H9 (cell line): ENCODE measurements at regions not wholly inside any gene's neighbourhood (a gene's known extent, or its start where the extent isn't known, plus 50 kb on each side); places are given as distances from the start of the nearest gene placed in this dataset.

ENCODE experiments used
- DNase-seq: peaks from one replicate; pipeline ENCODE4 v3.0.0-alpha.2; 2017
- H2AFZ ChIP-seq: one replicate; pipeline ENCODE4 v1.6.1; 2013; ENCODE audit warnings: mild to moderate bottlenecking, low read length, control low read depth, moderate library complexity
- H2AK5ac ChIP-seq: 2 replicates; pipeline ENCODE4 v1.6.1; 2013; ENCODE audit warnings: low read length, control low read depth, mixed read lengths; ENCODE audit not compliant: insufficient read length
- H2BK120ac ChIP-seq: one replicate; pipeline ENCODE4 v1.6.1; 2013; ENCODE audit warnings: low read depth, mild to moderate bottlenecking, low read length, control low read depth, inconsistent platforms; ENCODE audit not compliant: poor library complexity, severe bottlenecking
- H2BK12ac ChIP-seq: 2 replicates; pipeline ENCODE4 v1.6.1; 2013; ENCODE audit warnings: low read length, control low read depth, mixed read lengths, low read depth; ENCODE audit not compliant: insufficient read length
- H2BK15ac ChIP-seq: 2 replicates; pipeline ENCODE4 v1.6.1; 2013; ENCODE audit warnings: low read depth, low read length, control low read depth
- H2BK20ac ChIP-seq: one replicate; pipeline ENCODE4 v1.6.1; 2013; ENCODE audit warnings: low read depth, mild to moderate bottlenecking, low read length, control low read depth, inconsistent platforms; ENCODE audit not compliant: poor library complexity, severe bottlenecking
- H2BK5ac ChIP-seq: 2 replicates; pipeline ENCODE4 v1.6.1; 2013; ENCODE audit warnings: low read length, control low read depth, mixed read lengths; ENCODE audit not compliant: insufficient read length
- H3K14ac ChIP-seq: 2 replicates; pipeline ENCODE4 v1.6.1; 2013; ENCODE audit warnings: low read length, control low read depth; ENCODE audit not compliant: insufficient read depth
- H3K18ac ChIP-seq: 2 replicates; pipeline ENCODE4 v1.6.1; 2013; ENCODE audit warnings: low read depth, mild to moderate bottlenecking, mixed read lengths, low read length, control low read depth; ENCODE audit not compliant: insufficient read length
- H3K23ac ChIP-seq: 2 replicates; pipeline ENCODE4 v1.6.1; 2013; ENCODE audit warnings: low read length, control low read depth, mixed read lengths, low read depth; ENCODE audit not compliant: insufficient read length
- H3K23me2 ChIP-seq: 2 replicates; pipeline ENCODE4 v1.6.1; 2013; ENCODE audit warnings: low read depth, mild to moderate bottlenecking, mixed read lengths, low read length, control low read depth; ENCODE audit not compliant: insufficient read length, poor library complexity, severe bottlenecking
- H3K27ac ChIP-seq: 2 replicates; pipeline ENCODE4 v1.5.1; 2013; ENCODE audit warnings: low read length, control low read depth, mixed read lengths, low read depth; ENCODE audit not compliant: insufficient read length
- H3K27me3 ChIP-seq: 2 replicates; pipeline ENCODE4 v1.6.1; 2013; ENCODE audit warnings: low read length, control low read depth, inconsistent platforms; ENCODE audit not compliant: insufficient read depth
- H3K4ac ChIP-seq: 2 replicates; pipeline ENCODE4 v1.6.1; 2013; ENCODE audit warnings: low read depth, mild to moderate bottlenecking, control low read depth, inconsistent platforms, low read length, moderate library complexity
- H3K4me1 ChIP-seq: 2 replicates; pipeline ENCODE4 v1.6.1; 2013; ENCODE audit warnings: low read length, control low read depth, inconsistent platforms; ENCODE audit not compliant: insufficient read depth
- H3K4me2 ChIP-seq: 2 replicates; pipeline ENCODE4 v1.6.1; 2013; ENCODE audit warnings: low read length, control low read depth, mixed read lengths; ENCODE audit not compliant: insufficient read length, insufficient read depth
- H3K56ac ChIP-seq: 2 replicates; pipeline ENCODE4 v1.6.1; 2013; ENCODE audit warnings: low read depth, mild to moderate bottlenecking, mixed read lengths, low read length, control low read depth; ENCODE audit not compliant: insufficient read length
- H3K79me1 ChIP-seq: 2 replicates; pipeline ENCODE4 v1.6.1; 2013; ENCODE audit warnings: low read depth, mild to moderate bottlenecking, moderate library complexity, low read length, control low read depth, inconsistent platforms; ENCODE audit not compliant: insufficient read depth, poor library complexity, severe bottlenecking
- H3K79me2 ChIP-seq: 2 replicates; pipeline ENCODE4 v1.6.1; 2013; ENCODE audit warnings: low read length, control low read depth, inconsistent platforms; ENCODE audit not compliant: insufficient read depth
- H3K9ac ChIP-seq: 2 replicates; pipeline ENCODE4 v1.6.1; 2013; ENCODE audit warnings: low read length, control low read depth, mixed read lengths; ENCODE audit not compliant: insufficient read length; ENCODE audit errors: extremely low read depth
- H3K9me3 ChIP-seq: one replicate; pipeline ENCODE4 v1.6.1; 2013; ENCODE audit warnings: low read depth, low read length, inconsistent platforms; ENCODE audit not compliant: control insufficient read depth
- H3T11ph ChIP-seq: one replicate; pipeline ENCODE4 v1.6.1; 2013; ENCODE audit warnings: mild to moderate bottlenecking, low read length, control low read depth, inconsistent platforms
- H4K20me1 ChIP-seq: one replicate; pipeline ENCODE4 v1.6.1; 2013; ENCODE audit not compliant: control insufficient read depth, insufficient read length, insufficient read depth
- H4K5ac ChIP-seq: 2 replicates; pipeline ENCODE4 v1.6.1; 2013; ENCODE audit warnings: low read depth, mild to moderate bottlenecking, mixed read lengths, low read length, control low read depth; ENCODE audit not compliant: insufficient read length
- H4K8ac ChIP-seq: replicated peaks from 2 replicates; pipeline ENCODE4 v1.6.1; 2013; ENCODE audit warnings: low read length, control low read depth, mixed read lengths, low read depth; ENCODE audit not compliant: insufficient read length
- H4K91ac ChIP-seq: 2 replicates; pipeline ENCODE4 v1.6.1; 2013; ENCODE audit warnings: low read depth, mild to moderate bottlenecking, moderate library complexity, mixed read lengths, low read length, control low read depth; ENCODE audit not compliant: insufficient read length
- H3K27ac Mint-ChIP-seq, 3 experiments: 2 replicates in 2 of 3; 3 replicates in 1 of 3; pipeline ENCODE4 v1.8.0; 2020 to 2021; ENCODE audit warnings: mixed read lengths in 3 of 3, mild to moderate bottlenecking in 1 of 3, moderate library complexity in 1 of 3
- H3K27me3 Mint-ChIP-seq: 2 replicates; pipeline ENCODE4 v1.8.0; 2021; ENCODE audit warnings: low read depth, mild to moderate bottlenecking, moderate library complexity, mixed read lengths
- H3K36me3 Mint-ChIP-seq, 3 experiments: 2 replicates in 2 of 3; 3 replicates in 1 of 3; pipeline ENCODE4 v1.8.0; 2020 to 2021; ENCODE audit warnings: low read depth in 3 of 3, mixed read lengths in 3 of 3; ENCODE audit not compliant: insufficient read depth in 1 of 3
- H3K4me1 Mint-ChIP-seq, 2 experiments: 2 replicates each; pipeline ENCODE4 v1.8.0; 2020; ENCODE audit warnings: mixed read lengths in 2 of 2
- H3K4me3 Mint-ChIP-seq, 2 experiments: 2 replicates in 1 of 2; 3 replicates in 1 of 2; pipeline ENCODE4 v1.8.0; 2020 to 2021; ENCODE audit warnings: mild to moderate bottlenecking in 2 of 2, mixed read lengths in 2 of 2, moderate library complexity in 1 of 2
- H3K9me3 Mint-ChIP-seq, 2 experiments: 2 replicates in 1 of 2; 3 replicates in 1 of 2; pipeline ENCODE4 v1.8.0; 2020; ENCODE audit warnings: mild to moderate bottlenecking in 2 of 2, mixed read lengths in 2 of 2, moderate library complexity in 1 of 2
- WGBS: extraction: QIAGEN DNeasy Blood & Tissue Kit; methylation state at CpG from one replicate; pipeline ENCODE4 v1.1.7; 2013; ENCODE audit warnings: missing lambda C conversion rate, low lambda C conversion rate, mixed read lengths; ENCODE audit not compliant: insufficient read length; ENCODE audit errors: extremely low coverage; 5-methylcytosine and 5-hydroxymethylcytosine counted together
- TF ChIP-seq, protein P1 (sequence below): fragments of 200-600 bp; sonication (generic); conservative IDR thresholded peaks from 3 replicates; pipeline ENCODE4 v1.8.0; 2021; ENCODE audit warnings: antibody characterized with exemption, mild to moderate bottlenecking

DNA sequence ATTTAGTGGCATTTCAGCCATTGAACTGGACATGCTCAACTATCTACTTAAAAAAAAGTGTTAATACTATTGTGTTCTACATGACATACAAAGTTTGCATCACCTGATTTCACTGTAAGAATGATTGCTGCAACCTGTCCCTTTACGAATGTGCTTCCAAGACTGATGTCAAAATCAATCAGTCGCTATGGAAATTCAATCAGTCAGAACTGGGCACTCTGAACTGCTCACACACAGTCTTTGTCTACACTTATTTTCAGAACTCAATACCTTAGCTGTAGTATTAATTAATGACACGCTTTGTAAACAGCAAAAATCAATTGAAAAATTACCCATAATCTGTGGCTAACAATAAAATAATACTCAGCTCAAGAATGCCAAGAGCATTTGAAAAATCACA lies 70.3 kb upstream of the KLHL29 start:
- H4K8ac ChIP-seq, result no peak overlapping the region
- no peaks in the 10 kb centered on the region for H3K79me2 ChIP-seq

More for the DNA sequence above, 70.3 kb upstream of the KLHL29 start:
- Mint-ChIP-seq H3K4me3 (no peak overlapping the region), H3K4me1 (peaks cover 0 to 7% of the 10 kb centered on the region in 2 experiments; a peak in 1 of 4 replicates), H3K36me3 (no peaks in the 10 kb centered on the region), H3K9me3 (no peaks in the 10 kb centered on the region), H3K27ac (no peak overlapping the region), H3K27me3 (peaks cover 13% of the 10 kb centered on the region)
- Histone ChIP-seq H3K23ac (no peak overlapping the region), H3K4ac (no peak overlapping the region), H2BK120ac (no peak overlapping the region), H4K91ac (no peak overlapping the region), H3K27ac (no peak overlapping the region), H3K27me3 (no peaks in the 10 kb centered on the region), H3K23me2 (no peaks in the 10 kb centered on the region), H2BK20ac (no peak overlapping the region), H3K18ac (no peak overlapping the region), H2AK5ac (no peak overlapping the region), H3K9ac (no peak overlapping the region), H2BK12ac (no peak overlapping the region), H3K4me1 (no peaks in the 10 kb centered on the region), H3K79me1 (no peaks in the 10 kb centered on the region), H3K9me3 (no peaks in the 10 kb centered on the region), H4K20me1 (no peaks in the 10 kb centered on the region), H3T11ph (no peak overlapping the region), H2AFZ (no peak overlapping the region), H2BK5ac (no peak overlapping the region), H3K56ac (no peak overlapping the region), H3K14ac (no peak overlapping the region), H2BK15ac (no peak overlapping the region), H4K5ac (no peak overlapping the region), H3K4me2 (no peak overlapping the region)
- no peak for DNase-seq
- no CpG with 5 or more reads among the region's 3 CpGs for WGBS
- TF ChIP-seq, protein P1, sequence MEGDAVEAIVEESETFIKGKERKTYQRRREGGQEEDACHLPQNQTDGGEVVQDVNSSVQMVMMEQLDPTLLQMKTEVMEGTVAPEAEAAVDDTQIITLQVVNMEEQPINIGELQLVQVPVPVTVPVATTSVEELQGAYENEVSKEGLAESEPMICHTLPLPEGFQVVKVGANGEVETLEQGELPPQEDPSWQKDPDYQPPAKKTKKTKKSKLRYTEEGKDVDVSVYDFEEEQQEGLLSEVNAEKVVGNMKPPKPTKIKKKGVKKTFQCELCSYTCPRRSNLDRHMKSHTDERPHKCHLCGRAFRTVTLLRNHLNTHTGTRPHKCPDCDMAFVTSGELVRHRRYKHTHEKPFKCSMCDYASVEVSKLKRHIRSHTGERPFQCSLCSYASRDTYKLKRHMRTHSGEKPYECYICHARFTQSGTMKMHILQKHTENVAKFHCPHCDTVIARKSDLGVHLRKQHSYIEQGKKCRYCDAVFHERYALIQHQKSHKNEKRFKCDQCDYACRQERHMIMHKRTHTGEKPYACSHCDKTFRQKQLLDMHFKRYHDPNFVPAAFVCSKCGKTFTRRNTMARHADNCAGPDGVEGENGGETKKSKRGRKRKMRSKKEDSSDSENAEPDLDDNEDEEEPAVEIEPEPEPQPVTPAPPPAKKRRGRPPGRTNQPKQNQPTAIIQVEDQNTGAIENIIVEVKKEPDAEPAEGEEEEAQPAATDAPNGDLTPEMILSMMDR, result no peak
